Prostate gland (tissue), 2 donors: ENCODE measurements at regions not wholly inside any gene's neighbourhood (a gene's known extent, or its start where the extent isn't known, plus 50 kb on each side); places are given as distances from the start of the nearest gene placed in this dataset.

Experiments
- POLR2A ChIP-seq: fragments of 450-650 bp; IDR thresholded peaks from one replicate; pipeline ENCODE4 v1.6.1; 2016; ENCODE audit warnings: antibody characterized with exemption, mild to moderate bottlenecking
- POLR2AphosphoS5 ChIP-seq: sonication (generic); formaldehyde crosslinking; IDR thresholded peaks from one replicate; pipeline ENCODE4 v1.6.1; 2017; ENCODE audit warnings: antibody characterized with exemption
- TF ChIP-seq, protein P1 (sequence below), 4 experiments: fragments of 200-600 bp in 2 of 4; fragments of 450-650 bp in 2 of 4; sonication (generic) in 2 of 4; IDR thresholded peaks; 1 replicate in 3 of 4; 2 replicates in 1 of 4; pipeline ENCODE4 v1.5.1; 2016 to 2019; ENCODE audit warnings: antibody characterized with exemption in 4 of 4, mild to moderate bottlenecking in 2 of 4, moderate library complexity in 2 of 4

DNA sequence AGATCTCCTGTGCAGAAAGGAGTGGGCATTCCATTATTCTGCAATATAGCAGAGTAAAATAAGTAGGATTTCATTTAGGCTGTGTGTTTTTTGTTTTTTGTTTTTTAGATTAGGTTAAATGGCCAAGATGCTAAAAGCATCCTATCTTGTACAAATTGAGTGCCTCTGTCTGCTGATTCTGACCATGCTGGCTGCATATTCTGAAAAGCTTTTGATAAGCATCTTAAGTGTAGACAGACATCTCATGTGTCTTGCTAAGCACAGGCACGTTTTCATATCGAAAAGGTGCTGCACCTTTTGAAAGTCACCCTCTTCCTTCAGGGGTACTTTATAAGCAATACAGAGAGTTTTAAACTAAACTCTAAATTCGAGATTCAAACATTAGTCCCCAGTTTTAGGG, 74.0 kb upstream of the BCL11A start:
- TF ChIP-seq, protein P1, sequence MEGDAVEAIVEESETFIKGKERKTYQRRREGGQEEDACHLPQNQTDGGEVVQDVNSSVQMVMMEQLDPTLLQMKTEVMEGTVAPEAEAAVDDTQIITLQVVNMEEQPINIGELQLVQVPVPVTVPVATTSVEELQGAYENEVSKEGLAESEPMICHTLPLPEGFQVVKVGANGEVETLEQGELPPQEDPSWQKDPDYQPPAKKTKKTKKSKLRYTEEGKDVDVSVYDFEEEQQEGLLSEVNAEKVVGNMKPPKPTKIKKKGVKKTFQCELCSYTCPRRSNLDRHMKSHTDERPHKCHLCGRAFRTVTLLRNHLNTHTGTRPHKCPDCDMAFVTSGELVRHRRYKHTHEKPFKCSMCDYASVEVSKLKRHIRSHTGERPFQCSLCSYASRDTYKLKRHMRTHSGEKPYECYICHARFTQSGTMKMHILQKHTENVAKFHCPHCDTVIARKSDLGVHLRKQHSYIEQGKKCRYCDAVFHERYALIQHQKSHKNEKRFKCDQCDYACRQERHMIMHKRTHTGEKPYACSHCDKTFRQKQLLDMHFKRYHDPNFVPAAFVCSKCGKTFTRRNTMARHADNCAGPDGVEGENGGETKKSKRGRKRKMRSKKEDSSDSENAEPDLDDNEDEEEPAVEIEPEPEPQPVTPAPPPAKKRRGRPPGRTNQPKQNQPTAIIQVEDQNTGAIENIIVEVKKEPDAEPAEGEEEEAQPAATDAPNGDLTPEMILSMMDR (IDR thresholded peaks at IDR 0.05), result no peak
- TF ChIP-seq POLR2AphosphoS5, result no peak
- TF ChIP-seq POLR2A, result no peak
